H1 (cell line): ENCODE measurements at regions not wholly inside any gene's neighbourhood (a gene's known extent, or its start where the extent isn't known, plus 50 kb on each side); places are given as distances from the start of the nearest gene placed in this dataset.

Experiments used
- CTCF ChIA-PET: fragments of 300-600 bp; sonication (Branson Sonifier 250); formaldehyde crosslinking; loops from one replicate; lab custom pipeline; 2021; ENCODE audit not compliant: partially characterized antibody; lab: Charles Lee
- POLR2A ChIA-PET: fragments of 300-600 bp; sonication (Branson Sonifier 250); formaldehyde crosslinking; loops from one replicate; lab custom pipeline; 2021; ENCODE audit warnings: inconsistent platforms; ENCODE audit not compliant: partially characterized antibody; lab: Charles Lee
- DNase-seq, 2 experiments: peaks; one replicate each; pipeline versions ENCODE4 v3.0.0 to v3.0.0-alpha.2; 2010 to 2022; ENCODE audit warnings: low spot score in 2 of 2, low read depth in 1 of 2, mixed read lengths in 1 of 2
- FAIRE-seq: peaks from 2 replicates; lab custom pipeline; 2011; peaks lifted over from hg19 to GRCh38; lab: Jason Lieb, UNC
- H2AFZ ChIP-seq: 2 replicates; pipeline ENCODE4 v1.8.1; 2012; ENCODE audit warnings: low read length, inconsistent platforms
- H2AK5ac ChIP-seq: 2 replicates; pipeline ENCODE4 v1.6.1; 2013; ENCODE audit warnings: low read depth, low read length
- H2BK120ac ChIP-seq: replicated peaks from 2 replicates; pipeline ENCODE3; 2013; ENCODE audit warnings: low read depth, low read length, inconsistent platforms
- H2BK12ac ChIP-seq: 2 replicates; pipeline ENCODE4 v1.6.1; 2013; ENCODE audit warnings: low read depth, low read length
- H2BK15ac ChIP-seq: 2 replicates; pipeline ENCODE4 v1.6.1; 2013; ENCODE audit warnings: low read length
- H2BK20ac ChIP-seq: 2 replicates; pipeline ENCODE4 v1.6.1; 2013; ENCODE audit warnings: low read length
- H2BK5ac ChIP-seq: 2 replicates; pipeline ENCODE4 v1.6.1; 2013; ENCODE audit warnings: low read depth, low read length
- H3K14ac ChIP-seq: 2 replicates; pipeline ENCODE4 v1.6.1; 2013; ENCODE audit warnings: inconsistent platforms; ENCODE audit not compliant: insufficient read length
- H3K18ac ChIP-seq: 2 replicates; pipeline ENCODE4 v1.6.1; 2013; ENCODE audit warnings: low read length; ENCODE audit errors: extremely low read depth
- H3K23ac ChIP-seq: 2 replicates; pipeline ENCODE4 v1.6.1; 2013; ENCODE audit warnings: inconsistent platforms; ENCODE audit not compliant: insufficient read length
- H3K23me2 ChIP-seq: 2 replicates; pipeline ENCODE4 v1.6.1; 2013; ENCODE audit warnings: low read depth, low read length
- H3K27ac ChIP-seq: 2 replicates; pipeline ENCODE4 v1.6.1; 2011; ENCODE audit warnings: low read depth, low read length, inconsistent platforms
- H3K27me3 ChIP-seq, 4 experiments: replicated peaks in 1 of 4; 1 replicate in 1 of 4; 2 replicates in 3 of 4; pipeline versions ENCODE4 v1.6.1 to v1.8.1; 2011 to 2013; ENCODE audit warnings: low read length in 3 of 4, mild to moderate bottlenecking in 3 of 4, inconsistent platforms in 2 of 4, mixed read lengths in 2 of 4, moderate library complexity in 1 of 4; ENCODE audit not compliant: control insufficient read depth in 3 of 4, insufficient read depth in 3 of 4; ENCODE audit errors: extremely low read depth in 1 of 4
- H3K36me3 ChIP-seq, 4 experiments: 2 replicates each; pipeline versions ENCODE4 v1.6.1 to v1.8.1; 2011 to 2013; ENCODE audit warnings: mild to moderate bottlenecking in 4 of 4, low read length in 3 of 4, moderate library complexity in 2 of 4, control low read depth in 1 of 4, inconsistent platforms in 1 of 4; ENCODE audit not compliant: insufficient read depth in 4 of 4, control insufficient read depth in 2 of 4
- H3K4ac ChIP-seq: replicated peaks from 2 replicates; pipeline ENCODE3; 2013; ENCODE audit warnings: low read length, low read depth, mixed read lengths, inconsistent platforms; ENCODE audit not compliant: insufficient read length
- H3K4me1 ChIP-seq, 4 experiments: replicated peaks in 1 of 4; 1 replicate in 1 of 4; 2 replicates in 3 of 4; pipeline versions ENCODE4 v1.6.1 to v1.8.1; 2011 to 2013; ENCODE audit warnings: low read length in 3 of 4, inconsistent platforms in 2 of 4, mixed read lengths in 1 of 4; ENCODE audit not compliant: insufficient read depth in 4 of 4, control insufficient read depth in 3 of 4
- H3K4me2 ChIP-seq, 2 experiments: 2 replicates each; pipeline versions ENCODE4 v1.6.1 to v1.8.1; 2011 to 2013; ENCODE audit warnings: low read depth in 2 of 2, low read length in 2 of 2, control low read depth in 1 of 2, inconsistent platforms in 1 of 2, mild to moderate bottlenecking in 1 of 2; ENCODE audit not compliant: insufficient read depth in 1 of 2
- H3K4me3 ChIP-seq, 4 experiments: fragments of 200-600, 300-600 bp in 1 of 4; sonication (generic), shearing (Covaris generic), sonication (Bioruptor Twin) in 1 of 4; 2 replicates each; pipeline versions ENCODE4 v1.5.1 to v1.8.1; 2011 to 2016; ENCODE audit warnings: low read length in 4 of 4, low read depth in 3 of 4, control low read depth in 2 of 4, inconsistent platforms in 2 of 4, mild to moderate bottlenecking in 2 of 4, mixed read lengths in 1 of 4, moderate library complexity in 1 of 4; ENCODE audit not compliant: insufficient read depth in 2 of 4; ENCODE audit errors: extremely low read depth in 1 of 4
- H3K56ac ChIP-seq: replicated peaks from 2 replicates; pipeline ENCODE3; 2013; ENCODE audit warnings: low read depth, mild to moderate bottlenecking, mixed read lengths, low read length, inconsistent platforms; ENCODE audit not compliant: insufficient read length
- H3K79me1 ChIP-seq: 2 replicates; pipeline ENCODE4 v1.6.1; 2013; ENCODE audit warnings: low read depth, low read length, control low read depth
- H3K79me2 ChIP-seq, 2 experiments: 2 replicates each; pipeline versions ENCODE4 v1.6.1 to v1.8.1; 2012 to 2013; ENCODE audit warnings: low read length in 2 of 2, mild to moderate bottlenecking in 2 of 2, inconsistent platforms in 1 of 2; ENCODE audit not compliant: insufficient read depth in 2 of 2, control insufficient read depth in 1 of 2
- H3K9ac ChIP-seq, 4 experiments: replicated peaks in 1 of 4; 1 replicate in 1 of 4; 2 replicates in 3 of 4; pipeline versions ENCODE4 v1.6.1 to v1.8.1; 2011 to 2013; ENCODE audit warnings: low read depth in 3 of 4, low read length in 3 of 4, control low read depth in 2 of 4, mild to moderate bottlenecking in 2 of 4, moderate library complexity in 2 of 4, inconsistent platforms in 1 of 4; ENCODE audit errors: extremely low read depth in 1 of 4
- H3K9me3 ChIP-seq, 2 experiments: 2 replicates each; pipeline versions ENCODE4 v1.6.1 to v1.8.1; 2012 to 2013; ENCODE audit warnings: mild to moderate bottlenecking in 2 of 2, moderate library complexity in 2 of 2, control low read depth in 1 of 2, inconsistent platforms in 1 of 2, low read depth in 1 of 2, low read length in 1 of 2, mixed read lengths in 1 of 2; ENCODE audit not compliant: insufficient read depth in 2 of 2
- H4K20me1 ChIP-seq, 2 experiments: replicated peaks in 1 of 2; 2 replicates each; pipeline versions ENCODE3 to v1.8.1; 2011 to 2013; ENCODE audit warnings: inconsistent platforms in 2 of 2, low read length in 2 of 2, mild to moderate bottlenecking in 1 of 2; ENCODE audit not compliant: insufficient read depth in 2 of 2, control insufficient read depth in 1 of 2
- H4K5ac ChIP-seq: 2 replicates; pipeline ENCODE4 v1.6.1; 2013; ENCODE audit warnings: low read length, low read depth, mixed read lengths, inconsistent platforms; ENCODE audit not compliant: insufficient read length
- H4K8ac ChIP-seq: 2 replicates; pipeline ENCODE4 v1.8.0; 2013; ENCODE audit warnings: mild to moderate bottlenecking, moderate library complexity, low read length, inconsistent platforms; ENCODE audit not compliant: insufficient read depth; ENCODE audit errors: extremely low read depth
- H4K91ac ChIP-seq: replicated peaks from 2 replicates; pipeline ENCODE3; 2013; ENCODE audit warnings: low read length, mixed read lengths, inconsistent platforms; ENCODE audit not compliant: insufficient read length
- CBX8 ChIP-seq: fragments of 300-800, 300-1000 bp; sonication (generic); IDR thresholded peaks from 2 replicates; pipeline ENCODE4 v1.7.1; 2016; ENCODE audit warnings: low read depth, low read length, borderline replicate concordance
- CTBP2 ChIP-seq: IDR thresholded peaks from 2 replicates; pipeline ENCODE4 v1.7.0; 2011; ENCODE audit warnings: borderline replicate concordance, mild to moderate bottlenecking, moderate library complexity, mixed read lengths, low read length; ENCODE audit not compliant: insufficient read depth, insufficient read length
- GABPA ChIP-seq: IDR thresholded peaks from 2 replicates; pipeline ENCODE4 v1.6.1; 2011; ENCODE audit warnings: mild to moderate bottlenecking, low read length, moderate library complexity, borderline replicate concordance; ENCODE audit not compliant: insufficient read depth
- JUN ChIP-seq: IDR thresholded peaks from 2 replicates; pipeline ENCODE4 v1.6.1; 2011; ENCODE audit warnings: low read depth, mild to moderate bottlenecking, improper control_type of control experiment, low read length
- KDM5A ChIP-seq: fragments of 200-600 bp; IDR thresholded peaks from 2 replicates; pipeline ENCODE4 v1.7.1; 2012; ENCODE audit warnings: mild to moderate bottlenecking, low read length, inconsistent platforms, mixed read lengths
- MAX ChIP-seq: IDR thresholded peaks from 2 replicates; pipeline ENCODE4 v1.6.1; 2012; ENCODE audit warnings: inconsistent platforms
- NRF1 ChIP-seq: IDR thresholded peaks from 2 replicates; pipeline ENCODE4 v1.6.1; 2011; ENCODE audit warnings: mild to moderate bottlenecking, low read depth, low read length, improper control_type of control experiment
- PHF8 ChIP-seq: fragments of 200-600 bp; sonication (generic); conservative IDR thresholded peaks from 2 replicates; pipeline ENCODE4 v1.7.1; 2012; ENCODE audit warnings: low read depth, mild to moderate bottlenecking, inconsistent platforms, low read length, moderate library complexity
- RBBP5 ChIP-seq: IDR thresholded peaks from 2 replicates; pipeline ENCODE4 v1.7.1; 2012; ENCODE audit warnings: low read depth, mild to moderate bottlenecking, inconsistent platforms, low read length, moderate library complexity, borderline replicate concordance
- SP1 ChIP-seq: IDR thresholded peaks from 2 replicates; pipeline ENCODE4 v1.6.1; 2011; ENCODE audit warnings: low read depth, low read length
- SP4 ChIP-seq: IDR thresholded peaks from 2 replicates; pipeline ENCODE4 v1.6.1; 2012; ENCODE audit warnings: low read length, inconsistent platforms
- YY1 ChIP-seq: IDR thresholded peaks from 2 replicates; pipeline ENCODE4 v1.6.1; 2011; ENCODE audit warnings: low read depth, mild to moderate bottlenecking, low read length
- ZNF274 ChIP-seq: IDR thresholded peaks from 2 replicates; pipeline ENCODE4 v1.7.0; 2012; ENCODE audit warnings: low read length, borderline replicate concordance; ENCODE audit errors: extremely low read depth
- WGBS, 2 experiments: shearing (Covaris generic) in 1 of 2; methylation state at CpG; one replicate each; pipeline versions ENCODE4 v1.1.6 to v1.1.7; 2013 to 2015; ENCODE audit warnings: low lambda C conversion rate in 2 of 2, mixed read lengths in 2 of 2, inconsistent platforms in 1 of 2, low coverage in 1 of 2, missing lambda C conversion rate in 1 of 2; ENCODE audit not compliant: insufficient replicate concordance in 2 of 2, insufficient coverage in 1 of 2, insufficient read length in 1 of 2; ENCODE audit errors: extremely low coverage in 1 of 2, missing lambda C conversion rate in 1 of 2; 5-methylcytosine and 5-hydroxymethylcytosine counted together

- ChIA-PET CTCF (interaction anchor here (0.6 kb wide), 1 partner anchor 623 kb away, joined by 3 read pairs; no protein-coding TSS in a partner anchor), POLR2A (no interaction called here)
- no peaks in the 10 kb centered on the region for H4K20me1 ChIP-seq
- H2AFZ ChIP-seq, result no peak overlapping the region
- no peak overlapping the region for H2BK20ac ChIP-seq
- no peak overlapping the region for H2BK5ac ChIP-seq
- no peak overlapping the region for H2AK5ac ChIP-seq
- no peaks in the 10 kb centered on the region for H3K79me2 ChIP-seq
- no peak overlapping the region for H2BK12ac ChIP-seq
- no peak overlapping the region for H3K56ac ChIP-seq
- H4K8ac ChIP-seq, result no peak overlapping the region
- H2BK15ac ChIP-seq, result no peak overlapping the region
- H4K91ac ChIP-seq, result no peak overlapping the region
- no peak overlapping the region for H3K9ac ChIP-seq
- TF ChIP-seq YY1, result no peak
- TF ChIP-seq CTBP2, result no peak
- no peak for TF ChIP-seq PHF8
- TF ChIP-seq SP1, result no peak
- TF ChIP-seq MAX, result no peak
- TF ChIP-seq CBX8, result no peak
- TF ChIP-seq RBBP5, result no peak
- no peak for TF ChIP-seq GABPA
- no peak for TF ChIP-seq SP4
- TF ChIP-seq KDM5A, result no peak
- no peak for TF ChIP-seq ZNF274
- TF ChIP-seq NRF1, result no peak
- no peak for TF ChIP-seq JUN
- H2BK120ac ChIP-seq, result no peak overlapping the region
- no peak overlapping the region for H3K18ac ChIP-seq
- H3K23ac ChIP-seq, result no peak overlapping the region
- no peak overlapping the region for H4K5ac ChIP-seq
- H3K36me3 ChIP-seq, result no peaks in the 10 kb centered on the region; a peak in 1 of 8 replicates
- no peak overlapping the region for H3K4ac ChIP-seq
- FAIRE-seq (no peak), DNase-seq (no peak)
- H3K27me3 ChIP-seq, result no peaks in the 10 kb centered on the region
- no peak overlapping the region for H3K4me2 ChIP-seq
- H3K4me3 ChIP-seq, result no peak overlapping the region; a peak in 1 of 8 replicates
- peaks cover 0 to 10% of the 10 kb centered on the region in 2 experiments; a peak in 1 of 4 replicates for H3K9me3 ChIP-seq
- H3K23me2 ChIP-seq, result no peaks in the 10 kb centered on the region
- no peak overlapping the region for H3K14ac ChIP-seq
- 72% methylated on average over 3 of the region's 3 CpGs; no CpG with 5 or more reads in 1 of the 2 experiments for WGBS, 2 experiments
- H3K27ac ChIP-seq, result no peak overlapping the region
- H3K79me1 ChIP-seq, result no peaks in the 10 kb centered on the region
- peaks cover 0 to 15% (median 6%) of the 10 kb centered on the region in 4 experiments for H3K4me1 ChIP-seq
Observed at GRCh38 chr6:22362361-22362760, 65.5 kb upstream of the PRL start.
